ENCODE measurements at regions not wholly inside any gene's neighbourhood (a gene's known extent, or its start where the extent isn't known, plus 50 kb on each side); places are given as distances from the start of the nearest gene placed in this dataset.

DNA sequence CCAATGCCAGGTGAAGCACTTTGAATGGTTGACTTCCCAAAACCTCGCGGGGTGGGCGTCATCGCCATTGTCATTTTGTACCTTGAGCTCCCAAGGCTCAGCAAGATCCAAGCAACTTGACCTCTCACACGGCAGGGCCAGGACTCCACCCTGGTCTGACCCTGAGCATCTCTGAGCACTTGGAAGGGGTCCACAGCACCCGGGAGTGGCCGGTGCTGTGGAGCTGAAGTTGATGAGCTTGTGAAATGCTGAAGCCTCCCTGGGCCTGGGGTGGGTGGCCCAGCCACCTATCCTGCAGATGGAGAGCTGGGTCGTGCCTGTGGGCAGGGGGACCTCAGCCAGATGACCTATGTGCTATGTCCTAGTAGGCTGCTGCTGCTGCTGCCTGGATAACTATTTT lies 283.3 kb upstream of the FOXF1 start:
- TF ChIP-seq, protein P1, sequence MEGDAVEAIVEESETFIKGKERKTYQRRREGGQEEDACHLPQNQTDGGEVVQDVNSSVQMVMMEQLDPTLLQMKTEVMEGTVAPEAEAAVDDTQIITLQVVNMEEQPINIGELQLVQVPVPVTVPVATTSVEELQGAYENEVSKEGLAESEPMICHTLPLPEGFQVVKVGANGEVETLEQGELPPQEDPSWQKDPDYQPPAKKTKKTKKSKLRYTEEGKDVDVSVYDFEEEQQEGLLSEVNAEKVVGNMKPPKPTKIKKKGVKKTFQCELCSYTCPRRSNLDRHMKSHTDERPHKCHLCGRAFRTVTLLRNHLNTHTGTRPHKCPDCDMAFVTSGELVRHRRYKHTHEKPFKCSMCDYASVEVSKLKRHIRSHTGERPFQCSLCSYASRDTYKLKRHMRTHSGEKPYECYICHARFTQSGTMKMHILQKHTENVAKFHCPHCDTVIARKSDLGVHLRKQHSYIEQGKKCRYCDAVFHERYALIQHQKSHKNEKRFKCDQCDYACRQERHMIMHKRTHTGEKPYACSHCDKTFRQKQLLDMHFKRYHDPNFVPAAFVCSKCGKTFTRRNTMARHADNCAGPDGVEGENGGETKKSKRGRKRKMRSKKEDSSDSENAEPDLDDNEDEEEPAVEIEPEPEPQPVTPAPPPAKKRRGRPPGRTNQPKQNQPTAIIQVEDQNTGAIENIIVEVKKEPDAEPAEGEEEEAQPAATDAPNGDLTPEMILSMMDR (optimal IDR thresholded peaks at IDR 0.05 in 1 of 3, IDR thresholded peaks at IDR 0.05 in 1 of 3, conservative IDR thresholded peaks at IDR 0.05 in 1 of 3; ENCODE audit: extremely low read depth in 1 of 3, insufficient read depth in 2 of 3, low read length in 3 of 3), result no peak
- no peak for TF ChIP-seq EZH2 (IDR thresholded peaks at IDR 0.05; ENCODE audit: low read length)

All from keratinocyte (primary cell).